K562 (cell line): ENCODE measurements at regions not wholly inside any gene's neighbourhood (a gene's known extent, or its start where the extent isn't known, plus 50 kb on each side); places are given as distances from the start of the nearest gene placed in this dataset.
A peak's percentile ranks its signal among the peaks of the same experiment; 100 is the strongest.

Experiments used
- ATAC-seq: fragments of 200-7000 bp; cut with Tn5 transposase; 3 replicates; pipeline ENCODE4 v1.9.1; 2020; ENCODE audit warnings: moderate library complexity
- BruUV-seq: library from RNA; stranded (reverse); fragments of 400-500 nt; replicated peaks from 2 replicates; lab custom pipeline; 2021; lab: Mats Ljungman, UMichigan
- CTCF ChIA-PET: fragments of 300-600 bp; formaldehyde crosslinking; extraction: SDS; loops from one replicate; lab custom pipeline; 2021; ENCODE audit warnings: low intra/inter-chr PET ratio; lab: Yijun Ruan, JAX
- POLR2A ChIA-PET: fragments of 300-600, 350-650 bp; sonication (Branson Sonifier 250); formaldehyde crosslinking; extraction: SDS; loops from one replicate; lab custom pipeline; 2021; ENCODE audit warnings: antibody characterized with exemption, inconsistent platforms; lab: Yijun Ruan, JAX
- DNase-seq, 4 experiments: peaks; one replicate each; pipeline versions ENCODE4 v3.0.0 to v3.0.0-alpha.2; 2011 to 2018; ENCODE audit warnings: low spot score in 3 of 4, mixed read lengths in 3 of 4; ENCODE audit errors: extremely low read depth in 1 of 4
- FAIRE-seq: peaks from 2 replicates; lab custom pipeline; 2011; peaks lifted over from hg19 to GRCh38; lab: Jason Lieb, UNC
- H2AFZ ChIP-seq: 2 replicates; pipeline ENCODE4 v1.6.0; 2011; ENCODE audit warnings: low read depth, low read length, control low read depth, inconsistent platforms
- H3K27ac ChIP-seq: fragments of 200-600 bp; 3 replicates; pipeline ENCODE4 v1.8.0; 2011; ENCODE audit warnings: low read depth, mild to moderate bottlenecking, control low read depth, inconsistent platforms, low read length, moderate library complexity, mixed read lengths; ENCODE audit errors: extremely low read depth
- H3K27me3 ChIP-seq, 2 experiments: fragments of 300-600 bp in 1 of 2; 2 replicates in 1 of 2; 3 replicates in 1 of 2; pipeline versions ENCODE4 v1.6.0 to v1.8.0; 2011; ENCODE audit warnings: inconsistent platforms in 2 of 2, low read length in 2 of 2, mild to moderate bottlenecking in 1 of 2, mixed read lengths in 1 of 2, moderate library complexity in 1 of 2; ENCODE audit not compliant: control insufficient read depth in 2 of 2, insufficient read depth in 2 of 2
- H3K36me3 ChIP-seq: fragments of 300-600 bp; 3 replicates; pipeline ENCODE4 v1.8.0; 2011; ENCODE audit warnings: mild to moderate bottlenecking, low read length, inconsistent platforms; ENCODE audit not compliant: control insufficient read depth, insufficient read depth
- H3K4me1 ChIP-seq, 2 experiments: fragments of 200-600 bp in 1 of 2; replicated peaks in 1 of 2; 2 replicates in 1 of 2; 3 replicates in 1 of 2; pipeline versions ENCODE4 v1.5.1 to v1.8.0; 2011; ENCODE audit warnings: inconsistent platforms in 2 of 2, low read length in 2 of 2, mild to moderate bottlenecking in 1 of 2, mixed read lengths in 1 of 2, moderate library complexity in 1 of 2; ENCODE audit not compliant: control insufficient read depth in 2 of 2, insufficient read depth in 2 of 2
- H3K4me2 ChIP-seq: 2 replicates; pipeline ENCODE4 v1.6.1; 2011; ENCODE audit warnings: low read length, control low read depth, inconsistent platforms, mixed read lengths; ENCODE audit not compliant: insufficient read depth
- H3K4me3 ChIP-seq: fragments of 200-600 bp; sonication (generic), shearing (Covaris generic); 2 replicates; pipeline ENCODE4 v1.5.1; 2016; ENCODE audit warnings: control low read depth, inconsistent platforms
- H3K79me2 ChIP-seq: fragments of 200-600 bp; 3 replicates; pipeline ENCODE4 v1.8.0; 2011; ENCODE audit warnings: low read length, inconsistent platforms; ENCODE audit not compliant: control insufficient read depth, insufficient read depth
- H3K9ac ChIP-seq, 2 experiments: 2 replicates each; pipeline versions ENCODE4 v1.6.0 to v1.6.1; 2011; ENCODE audit warnings: low read depth in 2 of 2, low read length in 2 of 2, control low read depth in 1 of 2, inconsistent platforms in 1 of 2, mild to moderate bottlenecking in 1 of 2, mixed read lengths in 1 of 2; ENCODE audit not compliant: insufficient read depth in 1 of 2
- H3K9me1 ChIP-seq: one replicate; pipeline ENCODE4 v1.6.0; 2011; ENCODE audit warnings: inconsistent platforms, mild to moderate bottlenecking, low read length, moderate library complexity; ENCODE audit not compliant: control insufficient read depth, insufficient read depth
- H3K9me3 ChIP-seq: replicated peaks from 2 replicates; pipeline ENCODE4 v1.5.1; 2011; ENCODE audit warnings: low read depth, low read length, inconsistent platforms; ENCODE audit not compliant: control insufficient read depth, insufficient read depth
- H4K20me1 ChIP-seq: replicated peaks from 2 replicates; pipeline ENCODE4 v1.6.1; 2011; ENCODE audit warnings: low read length, inconsistent platforms, mixed read lengths; ENCODE audit not compliant: control insufficient read depth, insufficient read depth
- CHD1 ChIP-seq: fragments of 200-600 bp; sonication (generic); IDR thresholded peaks from one replicate; pipeline ENCODE4 v1.6.1; 2012; ENCODE audit warnings: mild to moderate bottlenecking, moderate library complexity, low read length, inconsistent platforms
- ETV6 ChIP-seq, 3 experiments: fragments of 150-350 bp in 1 of 3; sonication (generic) in 1 of 3; formaldehyde crosslinking in 1 of 3; IDR thresholded peaks; 2 replicates each; pipeline versions ENCODE4 v1.6.1 to v1.8.0; 2014 to 2022; ENCODE audit warnings: borderline replicate concordance in 2 of 3, low read depth in 2 of 3, antibody characterized with exemption in 1 of 3, low read length in 1 of 3, mild to moderate bottlenecking in 1 of 3, missing genetic modification reagents in 1 of 3
- GTF2A2 ChIP-seq: IDR thresholded peaks from 2 replicates; pipeline ENCODE4 v1.6.1; 2016; ENCODE audit warnings: mild to moderate bottlenecking, missing genetic modification characterization, missing compliant biosample characterization
- HOMEZ ChIP-seq: fragments of 250-450 bp; sonication (Bioruptor Pico); IDR thresholded peaks from 2 replicates; pipeline ENCODE4 v1.4.0; 2020; ENCODE audit warnings: mild to moderate bottlenecking, moderate library complexity
- PCBP1 ChIP-seq: fragments of 200-400 bp; formaldehyde crosslinking; IDR thresholded peaks from 2 replicates; pipeline ENCODE4 v1.6.1; 2018; ENCODE audit warnings: mild to moderate bottlenecking, low read depth, low read length; ENCODE audit not compliant: poor library complexity, severe bottlenecking
- SPI1 ChIP-seq: IDR thresholded peaks from 2 replicates; pipeline ENCODE4 v1.6.1; 2011; ENCODE audit warnings: low read depth, low read length, control low read depth, borderline replicate concordance
- TFAP4 ChIP-seq: sonication (generic); formaldehyde crosslinking; IDR thresholded peaks from 2 replicates; pipeline ENCODE4 v1.8.0; 2022; ENCODE audit warnings: missing genetic modification reagents, mild to moderate bottlenecking, moderate library complexity, borderline replicate concordance
- TRIM28 ChIP-seq: fragments of 450-650 bp; IDR thresholded peaks from 2 replicates; pipeline ENCODE4 v1.6.1; 2017
- WGBS: fragments of 100-300 bp; shearing (Covaris generic); methylation state at CpG from one replicate; pipeline ENCODE4 v1.1.6; 2016; ENCODE audit warnings: low coverage, mixed read lengths; ENCODE audit not compliant: insufficient coverage; ENCODE audit errors: missing lambda C conversion rate; 5-methylcytosine and 5-hydroxymethylcytosine counted together
- in situ Hi-C: fragments of 300-500 bp; cut with MboI; formaldehyde crosslinking; loops from 4 replicates; pipeline ENCODE4 v1.15.0; 2018; ENCODE audit warnings: inconsistent platforms, mixed read lengths
- intact Hi-C: fragments of 100-400 bp; cut with micrococcal nuclease; formaldehyde crosslinking; loops from 2 replicates; pipeline ENCODE4 v1.14.2; 2022

- TF ChIP-seq TFAP4 (no peak), CHD1 (no peak), PCBP1 (no peak), TRIM28 (no peak), HOMEZ (CRISPR knock-in tag) (no peak)
Measured at GRCh38 chrX:109872021-109872732, 130.7 kb upstream of the TMEM164 start (continued).

DNA sequence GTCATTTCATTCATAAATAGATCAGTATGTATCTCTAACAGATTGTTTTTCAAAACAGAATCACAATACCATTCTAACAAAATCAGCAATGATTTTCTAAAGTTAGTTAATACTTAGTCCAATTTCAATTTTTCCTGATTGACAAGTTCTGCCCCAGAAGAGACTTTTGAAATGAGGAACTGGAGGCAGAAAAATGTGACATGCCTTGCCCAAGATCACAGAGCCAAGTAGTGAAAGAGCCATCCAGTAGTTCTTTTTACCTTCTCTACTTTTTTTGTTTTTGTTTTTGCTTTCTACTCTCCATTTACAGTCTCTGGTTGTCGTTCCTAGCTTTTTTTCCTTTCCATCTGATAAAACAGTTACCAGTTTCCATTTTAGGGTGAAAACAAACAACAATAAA lies 129.3 kb upstream of the TMEM164 start:
- H3K9me3 ChIP-seq: no peaks in the 10 kb centered on the region
- no peak overlapping the region for H3K9ac ChIP-seq
- no TSS peak for BruUV-seq
- ChIA-PET CTCF (no interaction called here), POLR2A (no interaction called here)
- H3K4me1 ChIP-seq: no peaks in the 10 kb centered on the region; a peak in 1 of 5 replicates
- no peak for ATAC-seq
- no peaks in the 10 kb centered on the region for H3K9me1 ChIP-seq
- DNase-seq: no peak
- H3K79me2 ChIP-seq: no peaks in the 10 kb centered on the region
- no peak overlapping the region for H2AFZ ChIP-seq
- in situ Hi-C loops: no loop called here
- TF ChIP-seq SPI1 (peak; percentile 70; the same call in 1 of the 2 replicates), GTF2A2 (tag) (no peak), ETV6 (IDR thresholded peaks at IDR 0.05; ENCODE audit: borderline replicate concordance in 1 of 2, low read depth in 2 of 2, low read length in 1 of 2) (no peak), ETV6 (CRISPR knock-in tag; IDR thresholded peaks at IDR 0.05; ENCODE audit: borderline replicate concordance) (no peak)
- no peak overlapping the region for H3K27ac ChIP-seq
- WGBS: 0% methylated on average over 1 of the region's 1 CpG
- no peak overlapping the region for H3K4me2 ChIP-seq
- H3K4me3 ChIP-seq: no peak overlapping the region
- no peaks in the 10 kb centered on the region for H3K36me3 ChIP-seq
- no peaks in the 10 kb centered on the region for H3K27me3 ChIP-seq
- intact Hi-C loops: no loop called here
- H4K20me1 ChIP-seq: no peaks in the 10 kb centered on the region
- no peak for FAIRE-seq
